HG03066 (cell line): ENCODE measurements at regions not wholly inside any gene's neighbourhood (a gene's known extent, or its start where the extent isn't known, plus 50 kb on each side); places are given as distances from the start of the nearest gene placed in this dataset.

ENCODE experiments used
- ATAC-seq: cut with Tn5 transposase; IDR thresholded peaks from one replicate; pipeline ENCODE4 v1.9.1; 2021; ENCODE audit warnings: low read depth; ENCODE audit not compliant: unreplicated experiment

DNA sequence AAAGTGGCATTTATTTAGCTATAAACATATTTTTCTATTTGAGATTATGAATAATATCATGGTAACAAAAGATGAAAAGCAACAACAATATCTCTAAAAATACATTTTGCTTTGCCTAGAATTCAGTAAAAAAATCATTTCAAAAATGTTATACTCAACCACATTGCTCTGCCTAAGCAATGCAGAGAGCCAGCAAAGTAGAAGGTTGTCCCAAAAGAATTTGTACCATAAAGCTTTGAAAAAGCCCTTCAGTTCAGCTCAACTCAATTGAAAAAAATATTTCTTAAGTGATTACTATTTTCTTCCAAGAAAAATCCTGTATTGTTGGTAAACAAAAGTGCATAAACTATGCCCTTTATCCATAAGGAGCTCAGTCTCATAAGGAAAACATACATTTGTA is 301.2 kb upstream of the ARSJ start:
- ATAC-seq: no peak

DNA sequence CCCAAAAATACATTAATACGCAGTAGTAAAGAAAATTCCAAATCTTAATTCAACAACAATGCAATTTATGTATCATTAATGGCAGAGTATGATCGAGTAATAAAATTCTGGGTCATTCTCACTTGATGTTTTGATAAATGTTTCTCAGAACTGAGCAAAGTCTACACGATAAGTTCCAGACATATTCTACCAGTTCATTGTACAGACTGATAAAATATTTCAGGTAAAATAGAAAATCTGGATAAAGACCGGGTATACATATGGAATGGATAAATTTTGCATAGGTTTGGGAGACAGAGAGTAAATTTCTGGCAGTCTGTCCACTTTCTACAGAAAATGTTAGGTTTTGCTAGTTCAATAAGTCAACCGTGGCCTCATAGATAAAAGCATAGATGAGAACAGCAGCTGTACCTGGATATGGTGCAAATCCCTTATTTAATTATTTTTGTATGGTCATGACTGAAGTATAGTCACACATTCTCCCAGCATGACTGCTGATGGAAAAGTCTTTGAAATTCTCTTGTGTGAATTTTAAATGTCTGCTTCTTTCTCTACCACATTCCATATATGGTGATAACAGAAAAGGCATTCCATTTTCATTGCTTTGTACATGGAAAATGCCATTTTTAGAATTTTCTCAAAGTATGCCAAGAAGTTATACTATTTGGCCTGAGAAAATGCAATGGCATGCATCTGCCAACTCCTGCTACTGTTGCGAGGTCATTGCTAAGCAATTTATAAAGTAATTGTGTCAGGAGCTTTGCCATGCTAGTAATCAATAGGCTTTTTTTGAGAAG is 301.9 kb upstream of the ARSJ start:
- no peak for ATAC-seq

DNA sequence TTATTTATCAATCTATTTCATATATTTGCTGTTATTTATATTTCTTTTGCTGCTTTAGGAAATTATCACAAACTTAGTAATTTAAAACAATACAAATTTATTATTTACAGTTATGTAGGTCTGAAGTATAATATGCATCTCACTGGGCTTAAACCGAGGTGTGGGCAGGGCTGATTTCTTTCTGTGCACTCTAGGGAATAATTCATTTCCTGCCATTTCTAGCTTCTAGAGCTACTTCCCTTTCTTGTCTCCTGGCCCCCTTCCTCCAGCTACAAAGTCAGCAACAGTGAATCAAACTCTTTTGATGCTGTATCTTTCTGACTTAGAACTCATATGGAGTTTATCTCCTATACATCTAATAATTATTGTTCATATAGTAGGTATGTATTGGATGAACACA is 303.5 kb upstream of the ARSJ start:
- ATAC-seq: no peak

DNA sequence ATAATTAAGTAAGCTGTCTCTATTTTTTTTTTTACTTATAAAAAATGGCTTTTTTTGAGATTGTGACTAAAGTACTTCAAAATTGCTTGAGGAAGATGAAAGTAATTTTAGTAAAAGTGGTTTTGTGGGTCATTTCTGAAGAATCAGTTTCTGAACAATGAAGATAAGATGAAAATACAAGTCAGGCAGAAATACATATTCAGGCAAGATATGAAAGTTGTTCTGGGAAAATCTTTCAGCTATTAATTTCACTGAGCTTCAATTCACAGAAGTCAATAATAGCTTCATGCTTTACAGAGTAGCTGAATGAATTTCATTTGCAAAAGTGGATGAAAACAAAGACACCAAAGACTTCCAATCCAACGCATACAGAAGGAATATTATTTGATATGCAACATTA is 305.2 kb upstream of the ARSJ start:
- ATAC-seq: no peak

DNA sequence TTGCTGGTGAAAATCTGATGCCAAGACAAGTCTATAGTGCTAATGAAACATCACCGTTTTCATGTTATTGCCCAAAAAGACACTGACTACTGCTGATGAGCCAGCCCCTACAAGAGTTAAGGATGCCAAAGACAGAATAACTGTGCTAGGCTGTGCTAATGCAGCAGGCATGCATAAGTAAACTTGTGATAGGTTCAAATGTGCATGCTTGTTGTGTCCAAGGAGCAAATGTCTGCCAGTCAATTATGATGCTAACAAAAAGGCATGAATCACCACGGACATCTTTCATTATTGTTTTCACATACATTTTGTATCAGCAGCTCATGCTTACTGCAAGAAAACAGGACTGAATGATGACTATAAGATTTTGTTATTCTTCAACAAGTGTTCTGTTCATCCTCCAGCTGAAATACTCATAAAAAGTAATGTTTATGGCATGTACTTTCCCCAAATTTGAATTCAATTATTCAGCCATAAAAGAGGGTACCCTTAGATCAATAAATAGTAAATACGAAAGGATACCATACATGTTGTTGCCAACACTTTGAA is 306.9 kb upstream of the ARSJ start:
- ATAC-seq: no peak

DNA sequence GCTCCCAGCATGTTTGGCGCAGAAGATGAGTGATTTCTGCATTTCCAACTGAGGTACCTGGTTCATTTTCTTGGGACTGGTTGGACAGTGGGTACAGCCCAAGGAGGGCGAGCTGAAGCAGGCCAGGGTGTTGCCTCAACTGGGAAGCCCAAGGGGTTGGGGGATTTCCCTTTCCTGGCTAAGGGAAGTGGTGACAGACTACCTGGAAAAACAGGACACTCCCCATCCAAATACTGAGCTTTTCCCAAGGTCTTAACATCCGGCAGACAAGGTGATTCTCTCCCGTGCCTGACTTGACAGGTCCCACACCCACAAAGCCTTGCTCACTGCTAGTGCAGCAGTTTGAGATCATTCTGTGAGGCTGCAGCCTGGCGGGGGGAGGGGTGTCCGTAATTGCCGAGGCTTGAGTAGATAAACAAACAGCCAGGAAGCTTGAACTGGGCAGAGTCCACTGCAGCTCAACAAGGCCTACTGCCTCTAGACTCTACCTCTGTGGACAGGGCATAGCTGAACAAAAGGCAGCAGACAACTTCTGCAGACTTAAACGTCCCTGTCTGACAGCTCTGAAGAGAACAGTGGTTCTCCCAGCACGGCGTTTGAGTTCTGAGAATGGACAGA is 307.7 kb upstream of the ARSJ start:
- ATAC-seq: no peak

DNA sequence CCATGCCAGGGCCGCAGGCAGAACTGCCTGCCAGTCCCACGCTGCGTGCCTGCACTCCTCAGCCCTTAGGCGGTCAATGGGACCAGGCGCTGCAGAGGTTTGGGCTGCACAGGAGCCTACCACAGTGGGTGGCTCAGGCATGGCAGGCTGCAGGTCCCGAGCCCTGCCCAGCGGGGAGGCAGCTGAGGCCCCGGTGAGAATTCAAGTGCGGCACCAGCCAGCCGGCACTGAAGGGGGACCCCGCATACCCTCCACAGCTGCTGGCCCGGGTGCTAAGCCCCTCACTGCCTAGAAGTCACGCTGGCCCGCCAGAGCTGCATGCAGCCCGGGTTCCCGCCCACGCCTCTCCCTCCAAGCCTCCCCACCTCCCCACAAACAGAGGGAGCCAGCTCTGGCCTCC is 302.5 kb upstream of the UGT8 start:
- ATAC-seq: no peak

DNA sequence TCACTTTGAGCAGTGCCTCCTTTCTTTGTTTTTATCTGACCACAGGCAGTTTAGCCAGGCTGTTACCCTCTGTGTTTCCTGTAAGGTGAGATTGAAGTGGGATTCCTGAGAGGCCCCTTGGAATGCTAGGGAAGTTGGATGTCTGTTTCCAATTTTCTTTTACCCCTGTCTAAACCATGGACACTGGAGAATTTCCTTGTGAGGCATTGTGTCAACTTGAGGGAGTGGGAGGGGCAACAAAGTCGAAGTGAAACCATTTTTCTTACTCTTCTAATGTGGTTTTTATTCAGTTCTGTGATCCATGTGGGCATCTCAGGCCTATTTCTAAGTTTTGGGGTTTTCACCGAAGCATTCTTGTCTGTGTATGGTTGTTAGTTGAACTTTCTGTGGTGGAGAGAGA is 296.1 kb upstream of the UGT8 start:
- no peak for ATAC-seq

DNA sequence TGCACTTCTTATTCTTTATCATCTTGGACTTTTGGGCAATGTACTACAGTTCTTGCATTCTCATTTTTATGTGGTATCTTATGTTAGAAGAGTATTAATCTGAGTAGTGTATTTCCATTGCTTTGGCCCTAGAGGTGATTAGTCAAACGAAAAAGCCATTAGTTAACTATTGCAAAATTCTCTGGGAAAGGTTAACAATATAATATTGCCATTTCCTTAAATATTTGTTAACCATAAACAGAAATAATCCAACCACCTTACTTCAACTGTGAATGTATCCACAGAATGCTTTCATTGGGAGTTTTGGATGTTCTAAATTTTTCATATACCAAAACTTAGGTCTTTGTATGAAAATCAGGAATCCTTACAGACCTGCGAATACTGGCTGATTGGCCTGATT is 294.6 kb upstream of the UGT8 start:
- no peak for ATAC-seq

DNA sequence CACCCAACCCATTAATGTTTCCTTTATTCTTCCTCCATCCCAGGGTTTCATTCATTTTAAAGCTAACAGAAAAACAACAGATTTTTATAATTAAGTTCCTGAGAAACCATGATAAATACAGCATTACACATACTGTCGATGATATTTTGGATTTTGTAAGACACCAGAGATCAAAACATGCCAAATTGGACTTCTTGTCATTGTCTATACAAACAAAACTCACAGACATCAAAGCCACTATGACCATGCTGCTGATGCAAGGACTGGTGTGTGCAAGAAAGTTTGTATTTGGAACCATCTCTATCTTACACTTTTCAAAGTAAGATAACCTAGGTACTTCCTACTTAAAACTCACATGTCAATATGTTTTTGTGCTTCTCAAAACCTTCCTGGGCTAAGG is 294.0 kb upstream of the UGT8 start:
- no peak for ATAC-seq

DNA sequence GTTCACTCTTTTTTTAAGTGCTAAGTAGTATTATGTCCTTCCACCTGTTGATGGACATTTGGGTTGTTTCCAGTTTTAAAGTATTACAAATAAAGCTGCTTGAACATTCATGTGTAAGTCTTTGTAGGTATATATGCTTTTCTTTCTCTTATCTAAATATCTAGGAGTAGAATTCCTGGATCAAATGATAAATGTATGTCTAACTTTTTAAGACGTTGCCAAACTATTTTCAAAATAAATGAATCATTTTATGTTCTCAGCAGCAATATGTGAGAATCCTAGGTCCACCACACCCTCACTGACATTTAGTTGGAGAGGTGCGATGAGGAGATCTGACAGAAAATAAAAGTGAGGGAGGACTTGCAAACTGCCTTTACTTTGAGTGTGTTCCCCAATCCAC is 291.7 kb upstream of the UGT8 start:
- no peak for ATAC-seq

DNA sequence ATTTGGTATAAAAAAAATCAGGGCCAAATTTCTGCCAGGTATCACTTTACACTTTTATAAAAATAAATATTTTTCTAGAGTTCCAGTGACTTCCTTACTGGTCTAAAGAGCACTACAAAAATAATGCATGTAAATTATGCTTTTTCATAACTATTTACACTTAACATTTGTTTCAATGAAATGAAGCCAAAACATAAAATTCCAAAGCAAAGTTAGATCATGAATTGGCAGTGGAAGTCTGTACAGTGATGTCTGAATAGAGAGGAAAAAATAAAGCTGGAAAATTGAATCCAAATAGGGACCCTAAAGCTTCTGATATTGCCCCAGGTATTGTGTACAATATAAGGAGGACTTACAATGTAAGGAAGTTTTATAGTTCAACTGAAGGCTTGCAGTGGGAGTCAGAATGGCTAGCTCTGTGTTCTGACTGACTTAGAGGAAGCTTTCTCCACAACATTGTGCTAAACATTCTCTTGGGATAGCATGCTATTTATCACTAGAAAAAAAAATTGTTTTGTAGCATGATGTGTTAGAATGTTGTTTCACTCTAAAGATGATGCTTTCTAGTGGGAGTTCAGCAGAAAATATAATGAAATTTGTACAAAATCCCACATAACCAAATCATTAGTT is 288.2 kb upstream of the UGT8 start:
- no peak for ATAC-seq

DNA sequence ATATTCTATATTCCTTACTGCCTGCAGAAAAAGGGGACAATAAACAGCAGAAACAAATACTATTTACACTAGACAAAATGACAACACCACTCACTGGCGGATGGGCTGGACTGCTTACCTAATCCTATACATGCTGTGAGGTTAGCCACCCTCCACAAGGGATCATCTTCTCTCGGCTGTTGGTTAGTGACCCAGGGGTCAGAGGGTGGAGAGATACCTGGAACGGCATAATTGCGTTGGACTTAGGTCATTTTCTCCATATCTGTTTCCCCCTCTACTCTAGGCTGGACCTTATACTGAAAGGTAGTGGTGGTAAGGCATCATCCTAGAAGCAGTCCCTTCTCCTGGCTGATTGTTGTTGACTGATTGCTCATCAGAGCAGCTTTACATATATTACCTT is 286.8 kb upstream of the UGT8 start:
- ATAC-seq: no peak

DNA sequence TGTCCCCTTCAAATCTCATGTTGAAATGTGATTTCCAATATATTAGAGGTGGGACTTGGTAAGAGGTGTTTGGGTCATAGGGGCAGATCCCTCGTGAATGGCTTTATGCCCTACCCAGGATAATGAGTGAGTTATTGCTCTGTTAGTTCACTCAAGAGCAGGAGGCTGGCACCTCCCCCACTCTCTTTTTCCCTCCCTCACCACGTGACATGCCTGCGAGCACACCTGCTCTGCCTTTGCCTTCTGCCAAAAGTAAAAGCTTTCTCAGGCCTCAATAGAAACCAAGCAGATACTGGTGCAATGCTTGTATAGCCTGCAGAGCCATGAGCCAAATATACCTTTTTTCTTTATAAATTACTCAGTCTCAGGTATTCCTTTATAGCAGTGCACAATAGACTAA is 286.3 kb upstream of the UGT8 start:
- no peak for ATAC-seq

DNA sequence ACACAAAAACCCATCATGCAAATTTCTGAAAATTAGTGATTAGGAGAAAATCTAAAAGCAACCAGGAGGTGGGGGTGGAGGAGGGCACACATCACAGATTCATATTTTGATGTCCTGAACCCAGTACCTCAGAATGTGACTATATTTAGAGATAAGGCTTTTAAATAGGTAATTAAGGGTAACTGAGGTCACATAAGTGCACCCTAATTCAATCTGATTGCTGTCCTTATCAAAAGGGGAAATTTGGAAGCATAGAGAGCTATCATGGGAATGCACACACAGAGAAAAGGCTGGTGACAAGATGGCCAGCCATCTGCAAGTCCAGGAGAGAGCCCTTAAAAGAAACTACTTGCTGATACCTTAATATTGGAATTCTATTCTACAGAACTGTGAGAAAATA is 281.8 kb upstream of the UGT8 start:
- no peak for ATAC-seq

DNA sequence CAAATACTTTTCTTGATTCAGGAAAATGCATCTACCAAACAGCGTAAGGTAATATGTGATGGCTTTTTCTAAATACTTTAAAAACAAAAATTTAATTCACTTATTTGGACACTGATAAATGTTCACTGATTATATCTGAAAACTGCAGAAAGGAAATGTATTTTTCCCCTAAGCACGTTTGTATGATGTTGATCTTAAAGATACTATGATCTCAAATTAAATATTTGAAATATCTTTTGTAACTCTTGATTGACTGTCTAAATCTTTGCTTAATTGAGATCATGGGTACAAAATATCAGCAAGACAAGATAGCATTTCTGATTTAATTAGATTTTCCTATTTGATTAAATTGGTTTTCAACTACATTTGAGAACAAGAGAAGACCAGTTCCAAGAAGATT is 281.0 kb upstream of the UGT8 start:
- ATAC-seq: no peak

DNA sequence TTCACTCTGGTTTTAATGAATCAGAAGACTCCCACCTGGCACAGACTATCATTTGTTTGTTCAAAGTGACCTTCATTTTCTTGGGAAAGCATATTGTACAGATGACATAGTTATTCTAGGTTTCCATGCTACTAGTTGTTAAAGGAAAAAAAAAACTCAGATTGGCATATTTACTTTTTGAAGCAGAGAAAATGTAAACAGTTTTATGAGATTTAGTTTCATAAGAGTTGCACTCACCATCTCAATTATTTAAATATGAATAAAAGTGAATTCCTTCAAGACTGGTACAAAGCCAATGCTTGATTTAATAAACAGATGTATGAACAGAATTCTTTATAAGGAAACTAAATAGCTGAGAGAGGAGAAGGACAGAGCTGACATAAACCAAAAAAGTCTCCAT is 280.3 kb upstream of the UGT8 start:
- ATAC-seq: no peak

DNA sequence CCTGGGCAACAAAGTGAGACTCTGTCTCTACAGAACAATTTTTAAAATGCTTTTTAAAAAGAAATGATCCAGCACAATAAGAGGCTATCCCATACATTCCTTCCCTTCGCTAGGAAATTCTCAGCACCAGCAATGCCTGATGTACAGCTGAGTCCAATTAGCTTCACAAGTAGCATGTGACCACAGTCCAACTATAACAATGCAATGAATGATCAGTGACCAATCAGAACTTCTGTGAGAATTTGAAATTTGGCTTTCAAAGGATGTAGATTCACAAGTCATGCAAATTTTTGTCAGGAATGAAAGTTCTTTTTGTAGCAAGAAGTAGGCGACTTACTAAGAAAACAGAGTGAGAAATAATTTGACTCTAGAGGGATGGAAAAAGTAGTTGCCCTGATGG is 278.5 kb upstream of the UGT8 start:
- ATAC-seq: no peak

DNA sequence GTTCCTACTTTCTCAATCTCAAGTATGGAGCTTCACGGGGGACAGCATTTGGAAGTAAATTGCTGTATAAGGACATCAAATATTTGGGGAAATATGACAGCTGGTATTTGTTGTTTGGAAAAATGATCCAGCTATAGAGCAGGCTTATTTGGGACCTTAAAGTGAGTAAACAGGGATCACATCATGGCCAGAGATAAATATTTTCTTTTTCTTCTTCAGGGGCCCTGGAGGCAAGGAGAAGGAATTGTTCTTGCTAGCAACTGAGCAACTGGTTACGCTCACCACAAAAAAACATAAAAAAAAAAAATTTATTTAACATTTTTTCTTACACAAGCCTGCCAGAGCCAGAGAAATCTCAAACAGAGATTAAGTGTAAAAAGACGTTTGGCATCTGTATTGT is 277.2 kb upstream of the UGT8 start:
- no peak for ATAC-seq

DNA sequence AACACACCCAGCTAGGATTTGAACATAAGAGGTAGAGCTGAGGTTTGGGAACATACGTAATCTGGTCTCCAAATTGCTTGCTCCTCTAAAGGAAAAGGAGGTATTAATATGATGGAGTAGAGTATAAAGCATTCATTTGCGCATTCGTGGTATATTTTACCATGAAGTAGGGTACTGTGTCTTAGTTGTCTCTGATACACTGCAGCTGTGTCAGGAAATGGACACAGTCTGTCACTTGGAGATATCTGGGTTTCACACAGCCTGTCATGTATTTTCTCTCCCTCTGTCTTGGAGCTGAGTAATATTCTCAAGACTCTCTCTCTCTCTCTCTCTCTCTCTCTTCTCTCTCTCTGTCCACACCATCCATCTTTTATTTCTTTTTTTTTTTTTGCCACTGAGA is 274.8 kb upstream of the UGT8 start:
- no peak for ATAC-seq

DNA sequence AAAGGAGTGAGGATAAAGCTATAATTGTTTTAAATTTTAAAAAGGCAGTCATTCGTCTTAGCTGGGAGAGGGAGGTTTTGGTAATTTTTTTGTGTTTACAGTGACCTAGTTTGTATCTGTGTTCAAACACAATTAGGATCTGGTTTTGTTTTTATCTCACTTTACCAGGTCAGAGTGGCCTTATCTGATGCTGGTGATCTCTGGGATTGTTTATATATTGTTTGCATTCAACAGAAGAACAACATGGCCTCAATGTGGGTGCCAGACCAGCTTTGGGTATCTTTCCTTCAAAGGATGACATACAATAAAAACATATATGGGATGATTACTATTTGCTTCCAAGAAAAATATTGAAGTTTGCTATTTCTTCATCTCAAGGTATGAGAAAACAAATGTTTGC is 272.2 kb upstream of the UGT8 start:
- ATAC-seq: no peak

DNA sequence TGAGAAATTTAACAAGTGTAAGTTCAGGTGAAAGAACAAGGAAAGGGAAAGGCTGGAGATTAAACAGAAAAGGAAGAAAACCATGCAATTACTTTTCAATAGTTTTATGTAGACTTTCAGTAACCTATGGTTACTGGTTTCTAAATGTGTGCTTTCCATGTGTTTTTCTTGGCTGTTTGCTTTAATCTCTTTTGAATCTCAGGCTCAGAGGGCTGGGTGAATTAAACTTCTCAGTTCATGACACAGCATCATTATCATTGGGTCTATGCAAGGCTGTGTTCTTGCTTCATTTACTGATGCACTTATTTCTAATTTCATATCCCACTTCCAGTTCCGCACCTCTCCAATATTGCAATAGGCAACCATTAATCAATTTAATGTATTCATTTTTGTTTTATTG is 266.5 kb upstream of the UGT8 start:
- no peak for ATAC-seq
